DND-41 (cell line): ENCODE measurements at regions not wholly inside any gene's neighbourhood (a gene's known extent, or its start where the extent isn't known, plus 50 kb on each side); places are given as distances from the start of the nearest gene placed in this dataset.

Experiments
- EZH2 ChIP-seq: IDR thresholded peaks from 3 replicates; pipeline ENCODE4 v1.6.1; 2012; ENCODE audit warnings: borderline replicate concordance, low read depth, mild to moderate bottlenecking, moderate library complexity, low read length, inconsistent platforms; ENCODE audit not compliant: severe bottlenecking
- TF ChIP-seq, protein P1 (sequence below): IDR thresholded peaks from 2 replicates; pipeline ENCODE4 v1.5.1; 2012; ENCODE audit warnings: borderline replicate concordance, low read length, moderate library complexity, mild to moderate bottlenecking; ENCODE audit not compliant: poor library complexity, severe bottlenecking; ENCODE audit errors: extremely low read depth

DNA sequence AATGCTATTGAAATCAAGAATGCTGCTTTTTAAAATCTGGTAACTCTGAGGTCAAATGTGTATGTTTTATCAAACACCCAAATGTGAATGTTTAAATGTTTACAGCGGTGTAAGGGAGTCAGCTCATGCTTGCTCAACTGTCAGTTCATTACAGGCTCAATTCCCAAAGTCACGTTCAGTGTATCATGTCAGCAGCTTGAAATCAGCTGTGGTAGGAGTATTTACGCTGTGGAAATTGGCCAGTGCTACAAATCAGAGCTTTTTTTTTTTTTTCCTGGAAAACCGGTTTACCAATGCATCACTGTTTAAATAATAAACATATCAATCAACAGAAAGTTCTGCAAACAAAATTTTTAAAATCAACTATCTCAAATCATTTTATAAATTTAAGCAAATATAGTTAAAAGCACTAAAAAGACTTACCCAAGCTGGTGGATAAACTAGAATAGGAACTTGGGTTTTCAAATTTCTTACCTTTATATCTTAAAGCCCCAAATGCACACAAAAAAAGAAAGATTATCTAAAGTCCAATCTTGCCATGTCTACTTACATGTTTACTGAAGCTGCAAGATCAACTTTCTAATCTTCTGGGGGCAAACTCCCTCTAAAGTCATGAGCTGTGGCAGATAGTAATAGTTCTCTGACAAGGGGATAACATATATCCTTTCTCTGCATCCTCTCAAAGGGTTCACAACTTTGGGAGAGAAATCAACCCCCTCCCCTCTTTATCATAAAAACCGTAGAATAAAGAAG is 57.6 kb upstream of the GRAMD2B start:
- no peak for TF ChIP-seq EZH2
- TF ChIP-seq, protein P1, sequence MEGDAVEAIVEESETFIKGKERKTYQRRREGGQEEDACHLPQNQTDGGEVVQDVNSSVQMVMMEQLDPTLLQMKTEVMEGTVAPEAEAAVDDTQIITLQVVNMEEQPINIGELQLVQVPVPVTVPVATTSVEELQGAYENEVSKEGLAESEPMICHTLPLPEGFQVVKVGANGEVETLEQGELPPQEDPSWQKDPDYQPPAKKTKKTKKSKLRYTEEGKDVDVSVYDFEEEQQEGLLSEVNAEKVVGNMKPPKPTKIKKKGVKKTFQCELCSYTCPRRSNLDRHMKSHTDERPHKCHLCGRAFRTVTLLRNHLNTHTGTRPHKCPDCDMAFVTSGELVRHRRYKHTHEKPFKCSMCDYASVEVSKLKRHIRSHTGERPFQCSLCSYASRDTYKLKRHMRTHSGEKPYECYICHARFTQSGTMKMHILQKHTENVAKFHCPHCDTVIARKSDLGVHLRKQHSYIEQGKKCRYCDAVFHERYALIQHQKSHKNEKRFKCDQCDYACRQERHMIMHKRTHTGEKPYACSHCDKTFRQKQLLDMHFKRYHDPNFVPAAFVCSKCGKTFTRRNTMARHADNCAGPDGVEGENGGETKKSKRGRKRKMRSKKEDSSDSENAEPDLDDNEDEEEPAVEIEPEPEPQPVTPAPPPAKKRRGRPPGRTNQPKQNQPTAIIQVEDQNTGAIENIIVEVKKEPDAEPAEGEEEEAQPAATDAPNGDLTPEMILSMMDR = no peak
